IMR-90 (cell line): ENCODE measurements at regions not wholly inside any gene's neighbourhood (a gene's known extent, or its start where the extent isn't known, plus 50 kb on each side); places are given as distances from the start of the nearest gene placed in this dataset.
"Not testable (repeated sequence)": the region's sequence is repeated elsewhere in the genome, so short reads cannot be mapped to it uniquely, and the experiment has no call there.

Source experiments
- ATAC-seq: fragments of 200-7000 bp; cut with Tn5 transposase; 2 replicates; pipeline ENCODE4 v1.9.1; 2020; ENCODE audit warnings: low read depth, mild to moderate bottlenecking, moderate library complexity
- BruUV-seq: library from RNA; stranded (reverse); fragments of 400-500 nt; replicated peaks from 2 replicates; lab custom pipeline; 2021; lab: Mats Ljungman, UMichigan
- CTCF ChIA-PET: fragments of 300-600 bp; formaldehyde crosslinking; extraction: SDS; loops from one replicate; lab custom pipeline; 2021; ENCODE audit warnings: antibody characterized with exemption; lab: Yijun Ruan, JAX
- POLR2A ChIA-PET: fragments of 300-600 bp; sonication (Branson Sonifier 250); formaldehyde crosslinking; loops from one replicate; lab custom pipeline; 2022; ENCODE audit warnings: antibody characterized with exemption; ENCODE audit not compliant: unreplicated experiment; lab: Charles Lee
- DNase-seq: peaks from one replicate; pipeline ENCODE4 v3.0.0; 2013
- H2AFZ ChIP-seq: replicated peaks from 2 replicates; pipeline ENCODE3; 2013; ENCODE audit warnings: low read length, mild to moderate bottlenecking; ENCODE audit not compliant: poor library complexity
- H2AK5ac ChIP-seq: 2 replicates; pipeline ENCODE4 v1.6.1; 2013; ENCODE audit warnings: low read depth, low read length, inconsistent platforms
- H2AK9ac ChIP-seq: replicated peaks from 2 replicates; pipeline ENCODE3; 2013; ENCODE audit warnings: mild to moderate bottlenecking, low read depth, low read length, moderate library complexity; ENCODE audit not compliant: poor library complexity
- H2BK120ac ChIP-seq: 2 replicates; pipeline ENCODE4 v1.6.1; 2013; ENCODE audit warnings: low read depth, low read length, inconsistent platforms
- H2BK15ac ChIP-seq: 3 replicates; pipeline ENCODE4 v1.6.1; 2013; ENCODE audit warnings: low read depth, low read length, inconsistent platforms
- H2BK20ac ChIP-seq: 2 replicates; pipeline ENCODE4 v1.6.1; 2013; ENCODE audit warnings: low read depth, mild to moderate bottlenecking, inconsistent platforms, low read length, moderate library complexity
- H2BK5ac ChIP-seq: 2 replicates; pipeline ENCODE4 v1.6.1; 2013; ENCODE audit warnings: mild to moderate bottlenecking, low read depth, low read length, inconsistent platforms; ENCODE audit not compliant: poor library complexity, severe bottlenecking
- H3K14ac ChIP-seq: replicated peaks from 2 replicates; pipeline ENCODE4 v1.6.1; 2013; ENCODE audit warnings: low read depth, low read length, inconsistent platforms
- H3K18ac ChIP-seq: 2 replicates; pipeline ENCODE4 v1.6.1; 2013; ENCODE audit warnings: low read depth, low read length, control low read depth
- H3K23ac ChIP-seq: 2 replicates; pipeline ENCODE4 v1.6.1; 2013; ENCODE audit warnings: low read depth, low read length, inconsistent platforms
- H3K27ac ChIP-seq: 2 replicates; pipeline ENCODE4 v1.5.1; 2013; ENCODE audit warnings: mild to moderate bottlenecking, control low read depth, low read length; ENCODE audit not compliant: insufficient read depth
- H3K27me3 ChIP-seq: 2 replicates; pipeline ENCODE4 v1.6.1; 2013; ENCODE audit warnings: low read length; ENCODE audit not compliant: control insufficient read depth, insufficient read depth
- H3K36me3 ChIP-seq: 2 replicates; pipeline ENCODE4 v1.6.1; 2013; ENCODE audit warnings: low read length, mixed read lengths; ENCODE audit not compliant: control insufficient read depth, insufficient read depth
- H3K4ac ChIP-seq: 2 replicates; pipeline ENCODE4 v1.6.1; 2013; ENCODE audit warnings: low read depth, low read length, inconsistent platforms
- H3K4me1 ChIP-seq: 2 replicates; pipeline ENCODE4 v1.6.1; 2013; ENCODE audit warnings: low read length, mixed read lengths; ENCODE audit not compliant: control insufficient read depth, insufficient read depth
- H3K4me2 ChIP-seq: 2 replicates; pipeline ENCODE4 v1.6.1; 2013; ENCODE audit warnings: low read depth, mild to moderate bottlenecking, control low read depth, low read length, moderate library complexity
- H3K4me3 ChIP-seq: 2 replicates; pipeline ENCODE4 v1.5.1; 2013; ENCODE audit warnings: low read depth, mild to moderate bottlenecking, control low read depth, low read length, moderate library complexity; ENCODE audit not compliant: insufficient read depth
- H3K56ac ChIP-seq: 2 replicates; pipeline ENCODE4 v1.6.1; 2013; ENCODE audit warnings: low read length, inconsistent platforms; ENCODE audit not compliant: insufficient read depth; ENCODE audit errors: extremely low read depth
- H3K79me1 ChIP-seq, 2 experiments: 2 replicates each; pipeline ENCODE4 v1.6.1; 2013; ENCODE audit warnings: low read length in 2 of 2, inconsistent platforms in 1 of 2, low read depth in 1 of 2
- H3K9ac ChIP-seq: 2 replicates; pipeline ENCODE4 v1.6.1; 2013; ENCODE audit warnings: low read depth, low read length, control low read depth
- H3K9me1 ChIP-seq: 2 replicates; pipeline ENCODE4 v1.6.1; 2013; ENCODE audit warnings: low read length, inconsistent platforms; ENCODE audit not compliant: insufficient read depth
- H3K9me3 ChIP-seq: 2 replicates; pipeline ENCODE4 v1.6.1; 2013; ENCODE audit warnings: low read length; ENCODE audit not compliant: control insufficient read depth, insufficient read depth
- H4K20me1 ChIP-seq: 2 replicates; pipeline ENCODE4 v1.6.1; 2013; ENCODE audit warnings: low read length, inconsistent platforms; ENCODE audit not compliant: insufficient read depth
- H4K5ac ChIP-seq: 2 replicates; pipeline ENCODE4 v1.6.1; 2013; ENCODE audit warnings: mild to moderate bottlenecking, low read depth, low read length, control low read depth
- H4K8ac ChIP-seq, 2 experiments: 2 replicates each; pipeline ENCODE4 v1.6.1; 2013; ENCODE audit warnings: low read depth in 2 of 2, low read length in 2 of 2, control low read depth in 1 of 2, inconsistent platforms in 1 of 2
- H4K91ac ChIP-seq: 2 replicates; pipeline ENCODE4 v1.6.1; 2013; ENCODE audit warnings: low read depth, low read length, inconsistent platforms; ENCODE audit not compliant: insufficient read depth
- WGBS, 2 experiments: methylation state at CpG; one replicate each; pipeline versions ENCODE4 v1.1.5 to v1.1.7; 2013; ENCODE audit warnings: missing lambda C conversion rate in 2 of 2; ENCODE audit not compliant: insufficient read length in 1 of 2; ENCODE audit errors: extremely low coverage in 2 of 2; 5-methylcytosine and 5-hydroxymethylcytosine counted together
- dilution Hi-C: fragments of 300-500 bp; cut with HindIII; formaldehyde crosslinking; loops from one replicate; pipeline ENCODE4 v1.14.3; 2018; ENCODE audit warnings: low sequenced_read_pairs; ENCODE audit not compliant: unreplicated experiment
- in situ Hi-C: fragments of 300-500 bp; cut with MboI; formaldehyde crosslinking; loops from 3 replicates; pipeline ENCODE4 v1.14.3; 2019; ENCODE audit warnings: low sequenced_read_pairs, inconsistent platforms, mixed read lengths
- intact Hi-C: fragments of 100-400 bp; cut with micrococcal nuclease; formaldehyde crosslinking; loops from 2 replicates; pipeline ENCODE4 v1.10.0; 2022

DNA sequence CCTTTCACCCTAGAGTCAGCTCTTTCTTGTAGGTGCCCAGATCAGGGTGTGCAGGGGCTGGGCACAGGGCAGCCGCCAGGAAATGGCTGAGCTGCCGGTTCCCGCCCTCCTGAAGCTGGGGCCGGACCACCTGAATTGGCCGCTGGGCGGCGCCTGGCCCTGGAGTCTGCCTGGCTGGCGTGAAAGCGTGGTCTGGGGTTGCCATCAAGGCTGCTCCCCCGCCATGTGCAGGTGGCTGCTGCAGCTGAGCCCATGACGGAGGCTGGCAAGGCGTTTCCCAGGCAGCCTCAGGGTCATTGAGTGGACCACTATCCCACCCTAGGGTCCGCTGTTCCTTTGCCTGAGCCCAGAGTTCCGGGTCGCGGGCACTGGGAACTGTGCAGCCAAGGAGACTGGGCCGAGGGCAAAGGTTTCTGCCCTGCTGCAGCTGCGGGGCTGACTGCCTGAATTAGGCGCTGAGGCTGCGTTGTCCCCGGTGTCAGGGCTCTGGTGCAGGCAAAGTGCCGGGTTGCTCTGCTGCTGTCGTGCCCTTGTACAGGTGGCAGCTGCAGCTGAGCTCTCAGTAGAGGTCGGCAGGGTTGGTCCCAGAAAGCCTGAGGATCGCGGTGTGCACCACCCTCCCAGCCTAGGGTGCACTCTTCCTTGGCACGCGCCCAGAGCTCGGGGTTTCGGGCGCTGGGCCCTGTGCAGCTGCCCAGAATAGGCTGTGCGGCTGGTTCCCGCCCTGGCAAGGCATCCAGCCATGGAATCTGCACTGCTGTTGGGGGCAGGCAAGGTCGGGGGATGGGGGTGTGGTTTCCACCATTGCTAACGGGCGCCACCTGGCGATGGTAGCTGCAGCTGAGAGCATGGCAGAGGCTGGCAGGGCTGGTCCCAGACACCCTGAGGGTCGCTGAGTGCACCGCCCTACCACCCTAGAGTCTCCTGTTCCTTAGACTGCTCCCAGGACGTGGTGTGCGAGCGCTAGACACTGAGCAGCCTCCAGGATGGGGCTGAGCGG lies 86.1 kb downstream of the POTEH start:
- H3K18ac ChIP-seq, H3K14ac ChIP-seq, H3K9me3 ChIP-seq, H3K4me3 ChIP-seq, CTCF ChIA-PET, H4K20me1 ChIP-seq, H2BK5ac ChIP-seq, H2AK5ac ChIP-seq, H3K27ac ChIP-seq, H3K4me1 ChIP-seq, H2AK9ac ChIP-seq, POLR2A ChIA-PET, H3K27me3 ChIP-seq, H3K23ac ChIP-seq, H3K9me1 ChIP-seq, H3K4ac ChIP-seq, BruUV-seq, H3K56ac ChIP-seq, H2AFZ ChIP-seq, H4K91ac ChIP-seq, H4K5ac ChIP-seq, H2BK15ac ChIP-seq, dilution Hi-C loops, H3K4me2 ChIP-seq, H3K79me1 ChIP-seq, H3K9ac ChIP-seq, ATAC-seq, H3K36me3 ChIP-seq, H2BK20ac ChIP-seq, intact Hi-C loops, H2BK120ac ChIP-seq, H4K8ac ChIP-seq, in situ Hi-C loops: not testable (repeated sequence)
- peak; percentile 0 for DNase-seq
- WGBS, 2 experiments, result 68% methylated on average over 6 of the region's 43 CpGs; no CpG with 5 or more reads in 1 of the 2 experiments

DNA sequence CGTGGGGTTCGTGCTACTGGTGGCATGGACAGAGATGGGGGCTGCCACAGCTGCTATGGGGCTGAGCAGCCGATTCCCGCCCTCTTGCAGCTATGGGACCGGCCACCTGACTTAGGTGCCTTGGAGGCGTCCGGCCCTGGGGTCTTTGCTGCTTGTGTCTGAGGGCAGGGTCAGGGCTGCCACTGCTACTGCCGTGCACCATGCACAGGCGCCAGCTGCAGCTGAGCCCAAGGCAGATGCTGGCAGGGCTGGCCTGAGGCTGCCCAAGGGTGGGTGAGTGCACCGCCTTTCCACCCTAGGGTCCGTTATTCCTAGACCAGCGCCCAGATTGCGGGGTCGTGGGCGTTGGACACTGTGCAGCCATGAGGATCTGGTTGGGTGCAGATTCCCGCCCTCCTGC lies 86.9 kb downstream of the POTEH start:
- H3K56ac ChIP-seq, H3K36me3 ChIP-seq, H4K20me1 ChIP-seq, POLR2A ChIA-PET, H3K27ac ChIP-seq, H3K4me2 ChIP-seq, H2BK120ac ChIP-seq, H2AK9ac ChIP-seq, H3K9me3 ChIP-seq, H2AK5ac ChIP-seq, ATAC-seq, H4K91ac ChIP-seq, CTCF ChIA-PET, H3K79me1 ChIP-seq, H3K9ac ChIP-seq, H2BK15ac ChIP-seq, BruUV-seq, H3K23ac ChIP-seq, in situ Hi-C loops, H3K14ac ChIP-seq, H4K8ac ChIP-seq, H3K9me1 ChIP-seq, intact Hi-C loops, H2AFZ ChIP-seq, dilution Hi-C loops, H3K4me1 ChIP-seq, H2BK20ac ChIP-seq, H2BK5ac ChIP-seq, H3K18ac ChIP-seq, H3K27me3 ChIP-seq, H3K4ac ChIP-seq, DNase-seq, H4K5ac ChIP-seq, H3K4me3 ChIP-seq: not testable (repeated sequence)
- no CpG with 5 or more reads among the region's 16 CpGs for WGBS, 2 experiments
